ENCODE measurements at regions not wholly inside any gene's neighbourhood (a gene's known extent, or its start where the extent isn't known, plus 50 kb on each side); places are given as distances from the start of the nearest gene placed in this dataset.
A peak's percentile ranks its signal among the peaks of the same experiment; 100 is the strongest.

DNA sequence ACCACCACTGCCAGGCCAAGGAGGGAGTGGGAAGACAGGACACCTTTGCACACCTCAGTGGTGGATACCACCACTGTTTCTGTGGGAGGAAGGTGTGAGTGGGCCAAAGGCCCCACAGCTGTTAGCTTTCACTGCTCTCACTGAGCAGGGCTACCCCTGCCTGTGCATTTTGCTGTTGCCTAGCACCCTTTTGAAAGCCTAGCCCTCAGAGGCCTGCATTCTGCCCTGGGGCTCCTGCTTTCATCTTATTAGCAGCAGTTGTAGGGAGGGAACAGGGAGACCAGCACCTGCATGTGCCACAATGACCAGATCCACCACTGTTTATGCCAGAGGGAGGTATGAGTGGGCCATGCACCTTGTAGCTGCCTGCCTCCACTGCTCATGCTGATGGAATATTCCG lies 110.9 kb upstream of the C21orf91 start:
- H3K36me3 ChIP-seq (ENCODE audit: insufficient read depth): no peaks in the 10 kb centered on the region
- no peak overlapping the region for H3K4me3 ChIP-seq (ENCODE audit: low read depth, low read length)
- DNase-seq (ENCODE audit: extremely low spot score): no peak
- no peak overlapping the region for H3K27ac ChIP-seq (ENCODE audit: low read depth)
- no peaks in the 10 kb centered on the region for H3K4me1 ChIP-seq (ENCODE audit: insufficient read depth)
- 93% methylated on average over 1 of the region's 1 CpG for WGBS

GRCh38 chr21:17929510-17929909 lies 110.4 kb upstream of the C21orf91 start:
- DNase-seq (ENCODE audit: extremely low spot score): no peak
- H3K36me3 ChIP-seq (ENCODE audit: insufficient read depth): no peaks in the 10 kb centered on the region
- no peaks in the 10 kb centered on the region for H3K4me1 ChIP-seq (ENCODE audit: insufficient read depth)
- no peak overlapping the region for H3K27ac ChIP-seq (ENCODE audit: low read depth)
- WGBS: 74% methylated on average over 7 of the region's 7 CpGs
- H3K4me3 ChIP-seq (ENCODE audit: low read depth, low read length): no peak overlapping the region

GRCh38 chr21:17925899-17926298 lies 106.7 kb upstream of the C21orf91 start:
- Histone ChIP-seq H3K27ac (ENCODE audit: low read depth) (no peak overlapping the region), H3K4me1 (ENCODE audit: insufficient read depth) (peaks cover 2% of the 10 kb centered on the region), H3K36me3 (ENCODE audit: insufficient read depth) (no peaks in the 10 kb centered on the region), H3K4me3 (ENCODE audit: low read depth, low read length) (no peak overlapping the region)
- 38% methylated on average over 1 of the region's 1 CpG for WGBS
- DNase-seq (ENCODE audit: extremely low spot score): no peak

DNA sequence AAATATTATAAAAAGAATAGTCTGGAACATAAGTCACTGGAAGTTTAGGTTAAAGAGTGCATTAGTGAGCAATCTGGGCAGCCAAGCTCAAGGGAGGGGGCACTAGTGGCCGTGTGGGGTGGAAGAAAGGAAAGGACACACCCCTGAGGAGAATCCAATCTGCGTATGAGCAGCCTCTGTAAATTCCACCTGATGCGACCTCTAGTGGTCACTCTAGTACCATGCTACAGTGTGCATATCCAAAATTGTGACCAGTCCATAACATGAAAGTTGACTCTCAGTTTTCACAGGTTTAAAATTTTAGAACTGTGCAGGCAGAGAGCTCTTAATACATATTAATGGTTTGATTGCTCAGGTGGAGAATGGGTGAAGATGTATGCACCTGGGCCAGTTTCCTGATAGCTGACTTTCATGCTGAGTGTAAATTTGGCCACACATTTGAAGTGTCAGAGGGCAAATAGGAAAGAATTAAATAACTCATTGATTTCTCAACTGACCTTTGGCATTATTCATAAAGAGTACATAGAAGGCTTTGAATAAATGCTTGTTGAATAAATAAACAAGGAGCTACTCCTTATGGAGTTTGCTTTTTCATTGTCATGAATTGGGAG lies 105.9 kb upstream of the C21orf91 start:
- Histone ChIP-seq H3K27ac (ENCODE audit: low read depth) (no peak overlapping the region), H3K4me1 (ENCODE audit: insufficient read depth) (peaks cover 2% of the 10 kb centered on the region), H3K36me3 (ENCODE audit: insufficient read depth) (no peaks in the 10 kb centered on the region), H3K4me3 (ENCODE audit: low read depth, low read length) (no peak overlapping the region)
- DNase-seq (ENCODE audit: extremely low spot score): peak; percentile 25
- 1% methylated on average over 3 of the region's 3 CpGs for WGBS

GRCh38 chr21:17921579-17922530 lies 102.7 kb upstream of the C21orf91 start:
- DNase-seq (ENCODE audit: extremely low spot score): no peak
- H3K36me3 ChIP-seq (ENCODE audit: insufficient read depth): no peaks in the 10 kb centered on the region
- H3K4me1 ChIP-seq (ENCODE audit: insufficient read depth): peaks cover 2% of the 10 kb centered on the region
- no peak overlapping the region for H3K27ac ChIP-seq (ENCODE audit: low read depth)
- WGBS: 34% methylated on average over 2 of the region's 2 CpGs
- no peak overlapping the region for H3K4me3 ChIP-seq (ENCODE audit: low read depth, low read length)

GRCh38 chr21:17915976-17916375 lies 96.8 kb upstream of the C21orf91 start:
- no peaks in the 10 kb centered on the region for H3K4me1 ChIP-seq (ENCODE audit: insufficient read depth)
- 79% methylated on average over 3 of the region's 3 CpGs for WGBS
- DNase-seq (ENCODE audit: extremely low spot score): no peak
- no peak overlapping the region for H3K4me3 ChIP-seq (ENCODE audit: low read depth, low read length)
- H3K27ac ChIP-seq (ENCODE audit: low read depth): no peak overlapping the region
- H3K36me3 ChIP-seq (ENCODE audit: insufficient read depth): no peaks in the 10 kb centered on the region

- no peaks in the 10 kb centered on the region for H3K4me1 ChIP-seq (ENCODE audit: insufficient read depth)
- 72% methylated on average over 3 of the region's 3 CpGs for WGBS
- DNase-seq (ENCODE audit: extremely low spot score): no peak
Measured at GRCh38 chr21:17911628-17912027, 92.5 kb upstream of the C21orf91 start.

GRCh38 chr21:17903929-17904639 lies 84.9 kb upstream of the C21orf91 start:
- DNase-seq (ENCODE audit: extremely low spot score): no peak
- H3K27ac ChIP-seq (ENCODE audit: low read depth): no peak overlapping the region
- no peak overlapping the region for H3K4me3 ChIP-seq (ENCODE audit: low read depth, low read length)
- whole genome bisulfite sequencing: 77% methylated on average over 10 of the region's 10 CpGs
- H3K36me3 ChIP-seq (ENCODE audit: insufficient read depth): no peaks in the 10 kb centered on the region
- no peaks in the 10 kb centered on the region for H3K4me1 ChIP-seq (ENCODE audit: insufficient read depth)

More at GRCh38 chr21:17911628-17912027, 92.5 kb upstream of the C21orf91 start:
- Histone ChIP-seq H3K27ac (ENCODE audit: low read depth) (no peak overlapping the region), H3K36me3 (ENCODE audit: insufficient read depth) (no peaks in the 10 kb centered on the region), H3K4me3 (ENCODE audit: low read depth, low read length) (no peak overlapping the region)

GRCh38 chr21:17903029-17903806 lies 84.1 kb upstream of the C21orf91 start:
- Histone ChIP-seq H3K36me3 (ENCODE audit: insufficient read depth) (no peaks in the 10 kb centered on the region), H3K4me3 (ENCODE audit: low read depth, low read length) (no peak overlapping the region), H3K27ac (ENCODE audit: low read depth) (no peak overlapping the region), H3K4me1 (ENCODE audit: insufficient read depth) (no peaks in the 10 kb centered on the region)
- DNase-seq (ENCODE audit: extremely low spot score): no peak
- WGBS: 66% methylated on average over 4 of the region's 4 CpGs

DNA sequence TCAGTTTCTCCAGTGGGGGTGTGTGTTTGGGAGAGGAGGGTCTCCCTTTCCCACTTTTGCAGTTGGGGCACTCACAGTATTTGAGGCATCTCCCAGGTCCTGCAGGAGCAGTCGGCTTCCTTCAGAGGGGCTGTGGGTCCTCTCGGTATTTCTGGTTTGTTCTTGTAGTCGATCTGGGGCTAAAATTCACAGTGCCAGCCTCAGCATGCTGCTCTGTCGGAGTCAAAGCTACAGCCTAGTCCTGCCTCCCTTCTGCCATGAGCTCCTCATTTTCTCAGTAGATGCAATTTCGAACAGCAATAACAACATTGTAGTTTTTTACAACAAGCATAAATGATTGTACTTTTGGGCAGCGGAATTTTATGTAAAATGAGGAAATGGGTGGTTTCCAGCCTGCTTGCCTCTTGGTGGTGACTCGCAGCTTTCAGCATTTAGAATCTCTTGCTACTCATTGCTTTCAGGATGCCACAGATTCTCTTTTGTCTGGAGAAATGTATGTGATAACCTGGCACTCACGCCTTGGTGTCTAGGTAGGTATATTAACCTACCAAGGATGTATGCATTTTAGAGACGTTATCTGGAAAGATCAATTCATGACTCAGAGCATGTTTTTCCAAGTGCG lies 82.4 kb upstream of the C21orf91 start:
- H3K27ac ChIP-seq (ENCODE audit: low read depth): no peak overlapping the region
- no peaks in the 10 kb centered on the region for H3K36me3 ChIP-seq (ENCODE audit: insufficient read depth)
- DNase-seq (ENCODE audit: extremely low spot score): no peak
- 86% methylated on average over 10 of the region's 10 CpGs for WGBS
- H3K4me3 ChIP-seq (ENCODE audit: low read depth, low read length): no peak overlapping the region
- no peaks in the 10 kb centered on the region for H3K4me1 ChIP-seq (ENCODE audit: insufficient read depth)

GRCh38 chr21:17900990-17901385 lies 81.8 kb upstream of the C21orf91 start:
- H3K27ac ChIP-seq (ENCODE audit: low read depth): no peak overlapping the region

GRCh38 chr21:17900281-17900989 lies 81.3 kb upstream of the C21orf91 start:
- no peaks in the 10 kb centered on the region for H3K36me3 ChIP-seq (ENCODE audit: insufficient read depth)

More at GRCh38 chr21:17900990-17901385, 81.8 kb upstream of the C21orf91 start:
- DNase-seq (ENCODE audit: extremely low spot score): no peak
- Histone ChIP-seq H3K36me3 (ENCODE audit: insufficient read depth) (no peaks in the 10 kb centered on the region), H3K4me1 (ENCODE audit: insufficient read depth) (no peaks in the 10 kb centered on the region), H3K4me3 (ENCODE audit: low read depth, low read length) (no peak overlapping the region)
- 83% methylated on average over 5 of the region's 5 CpGs for WGBS

More at GRCh38 chr21:17900281-17900989, 81.3 kb upstream of the C21orf91 start:
- 79% methylated on average over 8 of the region's 8 CpGs for WGBS
- Histone ChIP-seq H3K27ac (ENCODE audit: low read depth) (no peak overlapping the region), H3K4me3 (ENCODE audit: low read depth, low read length) (no peak overlapping the region), H3K4me1 (ENCODE audit: insufficient read depth) (no peaks in the 10 kb centered on the region)
- DNase-seq (ENCODE audit: extremely low spot score): no peak
